ENCODE measurements at regions not wholly inside any gene's neighbourhood (a gene's known extent, or its start where the extent isn't known, plus 50 kb on each side); places are given as distances from the start of the nearest gene placed in this dataset.

- DNase-seq = no peak
Measured at GRCh38 chr18:64519201-64519600, 370.3 kb upstream of the LINC00305 start.

GRCh38 chr18:64518191-64518590 lies 369.3 kb upstream of the LINC00305 start:
- no peak for DNase-seq

GRCh38 chr18:64513401-64513800 lies 364.5 kb upstream of the LINC00305 start:
- no peak for DNase-seq

GRCh38 chr18:64490207-64490606 lies 341.3 kb upstream of the LINC00305 start:
- DNase-seq = no peak

- DNase-seq = no peak
Measured at GRCh38 chr18:64488698-64489097, 339.8 kb upstream of the LINC00305 start.

GRCh38 chr18:64474773-64475172 lies 325.9 kb upstream of the LINC00305 start:
- no peak for DNase-seq

- DNase-seq = no peak
Measured at GRCh38 chr18:64474255-64474654, 325.4 kb upstream of the LINC00305 start.

- no peak for DNase-seq
Measured at GRCh38 chr18:64449434-64449833, 300.5 kb upstream of the LINC00305 start.

- no peak for DNase-seq
Measured at GRCh38 chr18:64444819-64445218, 295.9 kb upstream of the LINC00305 start.

GRCh38 chr18:64438178-64438577 lies 289.3 kb upstream of the LINC00305 start:
- DNase-seq = no peak

- no peak for DNase-seq
Measured at GRCh38 chr18:64436111-64436510, 287.2 kb upstream of the LINC00305 start.

GRCh38 chr18:64419156-64419555 lies 270.3 kb upstream of the LINC00305 start:
- no peak for DNase-seq

GRCh38 chr18:64416990-64417389 lies 268.1 kb upstream of the LINC00305 start:
- DNase-seq = no peak

- DNase-seq = no peak
Measured at GRCh38 chr18:64415218-64415617, 266.3 kb upstream of the LINC00305 start.

GRCh38 chr18:64410685-64411084 lies 261.8 kb upstream of the LINC00305 start:
- no peak for DNase-seq

GRCh38 chr18:64409511-64409910 lies 260.6 kb upstream of the LINC00305 start:
- DNase-seq = no peak

- DNase-seq = no peak
Measured at GRCh38 chr18:64407606-64408005, 258.7 kb upstream of the LINC00305 start.

GRCh38 chr18:64405161-64405560 lies 256.3 kb upstream of the LINC00305 start:
- DNase-seq = no peak

GRCh38 chr18:64403784-64404503 lies 255.1 kb upstream of the LINC00305 start:
- no peak for DNase-seq

GRCh38 chr18:64402636-64403035 lies 253.7 kb upstream of the LINC00305 start:
- DNase-seq = no peak

- DNase-seq = no peak
Measured at GRCh38 chr18:64401268-64402060, 252.6 kb upstream of the LINC00305 start.

- no peak for DNase-seq
Measured at GRCh38 chr18:64399566-64399965, 250.7 kb upstream of the LINC00305 start.

GRCh38 chr18:64398320-64398719 lies 249.4 kb upstream of the LINC00305 start:
- DNase-seq = no peak

GRCh38 chr18:64392202-64392601 lies 243.3 kb upstream of the LINC00305 start:
- no peak for DNase-seq

Data from kidney glomerular epithelial cell (primary cell).